HG03378 (cell line): ENCODE measurements at regions not wholly inside any gene's neighbourhood (a gene's known extent, or its start where the extent isn't known, plus 50 kb on each side); places are given as distances from the start of the nearest gene placed in this dataset.

Experiments
- ATAC-seq: cut with Tn5 transposase; IDR thresholded peaks from one replicate; pipeline ENCODE4 v1.9.1; 2021; ENCODE audit warnings: mild to moderate bottlenecking, moderate library complexity; ENCODE audit not compliant: unreplicated experiment

GRCh38 chr20:40806929-40807820, 118.1 kb upstream of the MAFB start:
- no peak for ATAC-seq

- no peak for ATAC-seq
These were observed 118.8 kb upstream of the MAFB start for GRCh38 chr20:40807821-40808170.

GRCh38 chr20:40808936-40809335, 119.9 kb upstream of the MAFB start:
- ATAC-seq = no peak

GRCh38 chr20:40809361-40809760, 120.3 kb upstream of the MAFB start:
- ATAC-seq = no peak

- ATAC-seq = no peak
These were observed 121.4 kb upstream of the MAFB start for GRCh38 chr20:40810332-40811000.

GRCh38 chr20:40811004-40811403, 122.0 kb upstream of the MAFB start:
- ATAC-seq = no peak

GRCh38 chr20:40811660-40812414, 122.8 kb upstream of the MAFB start:
- ATAC-seq = no peak

- no peak for ATAC-seq
These were observed 123.4 kb upstream of the MAFB start for GRCh38 chr20:40812415-40812925.

GRCh38 chr20:40813029-40813431, 124.0 kb upstream of the MAFB start:
- ATAC-seq = no peak

GRCh38 chr20:40813708-40814630, 124.9 kb upstream of the MAFB start:
- ATAC-seq = no peak

- no peak for ATAC-seq
These were observed 125.6 kb upstream of the MAFB start for GRCh38 chr20:40814631-40814960.

- no peak for ATAC-seq
These were observed 126.4 kb upstream of the MAFB start for GRCh38 chr20:40815156-40816038.

- ATAC-seq = no peak
These were observed 127.0 kb upstream of the MAFB start for GRCh38 chr20:40816039-40816352.

- no peak for ATAC-seq
These were observed 132.4 kb upstream of the MAFB start for GRCh38 chr20:40821429-40821828.

GRCh38 chr20:40826699-40827098, 137.7 kb upstream of the MAFB start:
- ATAC-seq = no peak

- ATAC-seq = no peak
These were observed 146.3 kb upstream of the MAFB start for GRCh38 chr20:40835321-40835720.

GRCh38 chr20:40838509-40838908, 149.5 kb upstream of the MAFB start:
- no peak for ATAC-seq

GRCh38 chr20:40843251-40843650, 154.2 kb upstream of the MAFB start:
- ATAC-seq = no peak

- ATAC-seq = no peak
These were observed 155.3 kb upstream of the MAFB start for GRCh38 chr20:40844332-40844731.

- ATAC-seq = no peak
These were observed 159.1 kb upstream of the MAFB start for GRCh38 chr20:40848096-40848495.
